Cerebellar nuclear complex (tissue), 1 donor: ENCODE measurements at regions not wholly inside any gene's neighbourhood (a gene's known extent, or its start where the extent isn't known, plus 50 kb on each side); places are given as distances from the start of the nearest gene placed in this dataset.

ENCODE experiments used
- DNase-seq, 2 experiments: peaks; one replicate each; lab custom pipeline; 2025; lab: John Stamatoyannopoulos, UW

DNA sequence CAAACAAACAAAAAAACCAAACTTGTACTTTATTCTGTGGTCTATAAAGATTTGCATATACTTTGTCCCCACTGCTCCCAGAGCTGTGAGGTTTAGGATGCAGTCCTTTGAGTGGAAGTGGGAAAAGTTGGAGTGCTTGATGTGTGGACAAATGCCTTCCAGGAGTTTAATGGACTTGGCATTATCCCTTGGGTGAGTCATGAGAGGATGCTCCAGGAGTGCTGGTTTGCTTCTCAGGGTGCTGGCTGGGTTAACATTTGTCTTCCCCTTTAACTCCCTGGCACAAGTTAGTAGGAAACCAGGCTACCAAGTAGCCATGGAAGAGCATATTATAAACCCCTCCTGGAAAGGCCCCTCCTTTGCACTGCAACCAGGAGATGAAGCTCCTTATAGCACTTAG is 417.4 kb upstream of the RIOK2 start:
- no peak for DNase-seq

DNA sequence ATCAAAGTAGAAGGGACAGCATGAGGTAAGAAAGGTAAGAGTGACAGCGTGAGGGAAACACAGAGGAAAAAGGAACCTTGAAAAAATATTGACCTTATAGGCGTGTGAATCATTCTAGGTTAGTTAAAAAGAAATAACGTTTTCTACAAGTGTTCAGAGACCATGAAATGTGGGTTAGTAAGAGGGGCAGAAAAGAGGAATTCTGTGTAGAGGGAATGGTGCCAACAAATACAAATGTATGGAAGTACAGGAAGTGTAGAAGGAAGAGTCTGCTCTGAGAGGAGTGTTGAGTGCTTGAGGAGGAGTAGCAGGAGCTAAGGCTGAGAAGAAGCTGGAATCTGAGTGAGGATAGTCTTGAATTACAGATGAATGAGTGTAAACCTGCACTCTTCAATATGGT is 418.6 kb upstream of the RIOK2 start:
- DNase-seq: no peak

DNA sequence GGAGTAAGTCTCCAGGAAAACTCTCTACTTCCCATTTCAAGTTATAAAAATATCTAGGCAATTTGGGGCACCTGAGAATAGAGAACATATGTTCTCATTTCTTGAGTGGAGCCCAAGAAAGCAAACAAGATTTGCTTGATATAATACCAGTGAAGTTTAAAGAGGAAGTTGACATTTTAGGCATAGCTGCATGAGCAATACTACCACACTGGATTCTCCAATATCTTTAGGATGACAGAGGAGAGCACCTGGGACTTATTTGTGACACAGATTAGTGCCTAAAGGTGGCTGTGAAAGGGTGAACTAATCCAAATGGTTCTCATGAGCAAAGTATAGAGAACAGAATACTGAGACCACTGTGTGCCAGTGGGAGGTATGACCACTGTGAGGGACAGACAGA is 423.5 kb upstream of the RIOK2 start:
- DNase-seq: no peak

DNA sequence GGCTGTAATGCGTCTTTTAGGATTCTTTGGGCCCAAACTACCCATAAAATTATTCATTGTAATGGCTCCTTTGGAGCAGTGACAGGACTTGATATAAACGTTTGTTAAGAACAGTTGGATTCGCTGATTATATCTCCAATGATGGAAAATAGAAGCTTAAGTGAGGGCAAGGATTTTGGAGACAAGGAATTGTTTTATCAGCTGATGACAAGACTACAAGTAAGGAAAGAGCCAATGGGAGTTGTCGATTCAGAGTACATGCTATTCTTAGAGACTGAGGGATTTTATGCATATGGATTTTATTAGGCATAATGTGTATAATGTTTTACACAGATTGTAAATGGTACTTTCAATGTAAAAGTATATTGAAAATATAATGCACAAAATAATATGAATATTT is 425.5 kb upstream of the RIOK2 start:
- DNase-seq: no peak

DNA sequence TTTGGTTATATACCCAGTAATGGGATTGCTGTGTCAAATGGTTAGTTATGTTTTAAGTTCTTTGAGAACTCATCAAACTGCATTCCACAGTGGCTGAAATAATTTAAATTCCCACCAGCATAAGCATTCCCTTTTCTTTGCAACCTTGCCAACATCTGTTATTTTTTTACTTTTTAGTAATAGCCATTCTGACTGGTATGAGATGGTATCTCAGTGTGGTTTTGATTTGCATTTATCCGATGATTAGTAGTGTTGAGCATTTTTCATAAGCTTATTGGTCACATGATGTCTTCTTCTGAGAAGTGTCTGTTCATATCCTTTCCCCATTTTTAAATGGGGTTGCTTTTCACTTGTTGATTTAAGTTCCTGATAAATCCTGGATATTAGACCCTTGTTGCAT is 435.7 kb upstream of the RIOK2 start:
- DNase-seq: no peak

DNA sequence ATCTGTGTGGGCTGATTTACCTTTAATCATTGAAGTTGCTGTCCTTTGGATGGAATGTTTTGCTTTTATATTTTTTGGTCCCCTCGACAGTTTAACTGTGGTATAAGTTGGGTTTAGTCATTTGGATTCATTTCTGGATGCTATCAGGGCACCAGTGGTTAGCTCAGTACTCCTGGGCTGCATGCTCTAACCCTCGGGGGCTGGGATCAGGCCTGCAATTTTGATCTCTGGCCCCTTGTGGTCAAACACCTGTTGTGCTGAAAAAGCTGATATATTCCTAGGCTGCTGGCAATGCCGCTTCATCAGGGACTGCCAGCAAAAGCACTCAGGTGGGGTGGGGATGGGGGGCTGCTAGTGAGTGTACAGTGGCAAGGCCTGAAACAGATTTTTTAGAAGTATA is 440.4 kb upstream of the RIOK2 start:
- no peak for DNase-seq

DNA sequence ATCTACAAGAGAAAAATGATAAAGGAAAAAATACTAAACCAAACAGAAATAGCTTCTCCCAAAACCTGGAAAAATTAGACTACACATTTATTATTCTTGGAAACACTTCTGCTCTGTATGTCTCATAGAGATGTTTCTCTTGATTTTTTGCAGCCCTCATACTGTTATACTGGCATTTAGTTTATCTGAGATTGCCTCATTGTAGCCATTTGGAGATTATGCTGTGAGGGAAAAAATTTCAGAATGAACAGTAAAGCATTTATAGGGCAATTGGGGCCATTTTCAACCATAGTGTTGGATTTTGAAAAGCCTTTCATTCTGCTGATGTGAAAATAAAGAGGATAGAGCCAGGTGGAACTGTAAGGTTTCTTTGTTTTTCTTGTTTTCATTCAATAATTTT is 441.8 kb upstream of the RIOK2 start:
- DNase-seq: no peak

DNA sequence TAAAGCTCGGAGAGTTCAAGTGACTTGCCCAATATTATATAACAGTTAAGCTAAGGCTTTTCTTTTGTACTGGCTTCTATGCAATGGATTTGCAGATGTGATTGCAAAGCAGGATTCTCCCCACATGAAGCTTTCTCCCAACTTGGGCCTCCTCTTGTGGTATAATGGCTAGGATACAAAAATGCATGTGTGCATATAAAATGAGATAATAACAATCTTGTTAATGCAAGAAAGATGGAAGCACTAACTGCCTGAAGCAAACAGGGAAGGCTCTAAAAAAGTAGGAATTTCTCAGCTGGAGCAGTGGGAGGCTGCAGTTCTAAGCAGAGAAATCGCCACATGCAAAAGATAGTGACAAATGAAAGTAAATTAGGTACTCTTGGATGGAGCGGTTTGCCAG is 444.2 kb upstream of the RIOK2 start:
- no peak for DNase-seq

DNA sequence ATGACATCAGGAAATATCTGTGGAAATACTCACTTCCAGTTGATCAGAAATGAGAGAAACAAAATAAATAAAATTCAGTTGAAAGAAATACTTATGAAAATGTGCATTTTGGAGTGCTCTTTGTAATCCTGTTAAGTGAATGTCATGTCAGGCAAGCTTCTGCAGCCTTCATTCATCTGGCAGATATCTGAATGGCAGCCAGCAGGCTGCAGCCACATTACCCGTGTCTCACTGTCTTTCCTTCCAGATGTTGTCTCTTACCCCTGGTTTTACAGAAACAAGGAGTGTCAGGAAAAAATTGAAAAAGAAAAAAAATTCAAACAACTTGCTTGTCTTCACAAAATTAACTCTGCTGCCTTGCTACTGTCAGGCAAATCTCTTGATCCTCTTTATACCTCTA is 445.0 kb upstream of the RIOK2 start:
- DNase-seq: no peak

DNA sequence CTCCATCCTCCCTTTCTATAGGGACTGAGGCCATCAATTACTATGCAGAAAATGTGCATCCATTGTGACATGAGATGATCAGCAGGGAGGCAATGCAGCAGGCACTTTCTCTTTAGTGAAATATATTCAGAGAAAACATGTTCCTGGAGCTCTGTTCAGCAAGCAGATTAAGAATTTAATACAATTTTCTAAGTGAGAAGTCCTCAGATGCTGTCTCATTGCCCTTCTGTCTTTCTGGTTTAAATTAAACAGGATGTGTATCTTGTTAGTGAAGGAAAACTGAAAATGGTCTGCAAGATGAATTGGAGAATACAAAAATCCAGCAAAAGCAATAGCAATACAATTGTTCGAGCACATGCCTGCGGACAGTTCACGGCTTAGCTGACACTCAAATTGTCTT is 445.8 kb upstream of the RIOK2 start:
- no peak for DNase-seq

DNA sequence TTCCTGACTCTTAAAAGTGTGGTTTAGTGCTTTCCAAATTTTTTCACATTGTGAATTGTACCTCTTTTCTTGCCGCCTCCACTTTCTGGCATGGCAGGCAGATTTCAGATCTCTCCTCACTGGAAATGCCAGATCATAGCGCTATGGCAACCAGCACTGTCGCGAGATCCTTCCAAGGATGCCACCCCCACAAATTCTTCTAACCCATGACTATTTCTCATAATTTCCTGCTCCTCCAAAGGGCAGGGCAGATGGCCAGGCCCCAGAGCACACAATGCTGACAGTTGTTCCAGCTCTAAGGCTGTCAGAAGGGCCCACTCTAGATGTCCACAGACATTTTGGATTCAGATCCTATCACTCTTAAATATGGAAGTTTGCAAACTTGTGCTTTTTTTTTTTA is 446.2 kb upstream of the RIOK2 start:
- DNase-seq: no peak

DNA sequence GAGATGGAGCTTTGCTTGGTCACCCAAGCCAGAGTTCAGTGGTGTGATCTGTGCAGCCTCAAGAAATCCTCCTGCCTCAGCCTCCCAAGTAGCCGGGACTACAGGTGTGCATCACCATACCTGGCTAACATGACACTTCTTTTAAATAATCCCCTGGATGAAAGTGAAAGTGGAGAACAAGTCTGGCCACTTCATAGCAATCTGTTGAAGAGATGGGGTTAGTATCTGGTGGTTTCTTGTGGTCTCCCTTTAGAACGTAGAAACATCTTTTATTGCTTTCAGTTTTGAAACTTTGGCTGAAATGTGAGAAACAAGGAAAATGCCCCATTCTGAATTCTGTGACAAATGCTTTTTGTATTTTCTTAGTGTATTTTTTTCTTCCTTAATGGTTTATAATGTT is 452.5 kb upstream of the RIOK2 start:
- no peak for DNase-seq

DNA sequence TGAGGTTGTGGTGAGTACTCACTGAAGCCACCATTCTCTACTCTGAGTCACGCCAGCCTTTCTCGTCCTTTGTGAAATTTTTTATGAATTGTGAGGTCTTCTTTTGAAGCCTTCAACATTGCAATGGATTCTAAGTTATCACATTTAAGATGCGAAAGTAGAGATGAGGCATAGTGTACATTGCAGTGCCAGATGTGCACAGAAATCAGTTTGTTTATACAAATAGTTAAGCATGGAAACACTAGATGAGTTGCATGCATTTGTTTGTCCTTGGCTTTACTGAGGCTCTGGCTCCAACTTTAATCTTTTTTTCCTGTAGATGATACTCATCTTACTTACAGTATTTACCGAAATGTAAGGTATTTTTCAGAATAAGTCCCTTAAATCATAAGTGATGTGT is 453.7 kb upstream of the RIOK2 start:
- no peak for DNase-seq

DNA sequence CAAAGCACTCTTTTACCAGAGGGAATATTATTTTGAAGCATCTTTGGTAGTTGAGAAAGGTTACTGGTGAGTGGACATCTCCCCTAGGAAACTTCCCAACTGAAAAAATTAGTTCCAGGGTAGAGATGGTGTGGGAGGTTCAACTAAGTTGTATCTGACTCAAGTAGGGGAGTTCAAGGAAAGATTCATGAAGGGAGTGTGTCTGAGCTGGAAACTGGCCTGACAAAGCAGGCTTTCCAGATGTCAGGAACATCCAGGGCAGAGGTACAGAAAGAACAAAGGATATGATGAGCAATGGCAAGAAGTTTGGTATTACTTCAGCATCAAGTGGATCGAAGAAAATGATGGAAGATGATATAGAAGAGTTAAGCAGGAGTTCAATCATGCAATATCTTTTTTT is 458.0 kb upstream of the RIOK2 start:
- no peak for DNase-seq

DNA sequence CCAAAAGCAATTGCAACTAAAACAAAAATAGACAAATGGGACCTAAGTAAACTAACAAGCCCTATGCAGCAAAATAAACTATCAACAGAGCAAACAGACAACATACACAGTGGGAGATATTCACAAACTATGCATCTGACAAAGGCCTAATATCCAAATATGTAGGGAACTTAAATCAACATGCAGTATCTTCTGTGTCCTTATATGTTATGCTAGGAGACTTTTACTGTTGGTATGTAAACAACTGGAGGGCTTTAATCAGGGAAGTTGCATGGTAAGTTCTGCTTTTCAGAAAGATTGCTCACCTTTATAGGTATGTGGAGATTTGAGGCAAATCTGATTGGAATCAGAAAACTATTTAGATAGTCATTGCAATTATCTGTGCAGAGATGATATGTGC is 461.2 kb upstream of the RIOK2 start:
- no peak for DNase-seq

DNA sequence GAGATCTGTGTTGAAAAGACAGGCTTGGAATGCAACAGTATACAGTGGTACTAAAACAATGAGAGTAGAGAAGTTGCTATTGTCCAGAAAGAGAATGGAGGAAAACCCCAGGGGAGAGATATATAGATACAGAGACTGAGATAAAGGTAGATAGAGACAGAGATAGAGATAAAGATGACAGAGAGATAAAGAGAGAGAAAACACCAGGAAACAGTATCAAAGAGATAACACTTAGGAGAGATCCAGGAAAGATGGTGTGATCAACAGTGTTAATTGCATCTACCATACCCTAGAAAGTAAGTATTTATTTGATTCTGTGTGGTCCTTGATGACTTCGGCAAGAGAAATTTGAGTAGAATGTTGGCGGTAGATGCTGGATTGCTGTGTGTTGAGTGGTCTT is 461.8 kb upstream of the RIOK2 start:
- DNase-seq: no peak

DNA sequence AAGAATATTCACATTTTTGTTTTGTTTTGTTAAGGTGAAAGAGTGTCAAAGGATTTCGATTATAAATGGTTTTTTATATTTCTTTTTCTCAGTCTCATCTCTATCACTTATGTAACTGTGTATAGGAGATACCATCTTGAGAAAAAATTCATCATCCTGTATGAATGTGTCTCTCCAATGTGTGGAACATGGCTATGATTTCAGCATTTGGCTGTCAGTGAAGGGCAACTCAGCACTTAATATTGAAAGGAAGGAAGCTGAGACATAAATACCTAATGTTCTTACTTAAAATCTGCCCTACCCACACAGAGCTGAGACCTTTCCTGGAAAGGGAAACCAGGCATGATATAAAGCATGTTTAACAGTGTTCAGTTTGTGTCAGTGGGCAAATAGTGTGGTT is 474.2 kb upstream of the RIOK2 start:
- no peak for DNase-seq

DNA sequence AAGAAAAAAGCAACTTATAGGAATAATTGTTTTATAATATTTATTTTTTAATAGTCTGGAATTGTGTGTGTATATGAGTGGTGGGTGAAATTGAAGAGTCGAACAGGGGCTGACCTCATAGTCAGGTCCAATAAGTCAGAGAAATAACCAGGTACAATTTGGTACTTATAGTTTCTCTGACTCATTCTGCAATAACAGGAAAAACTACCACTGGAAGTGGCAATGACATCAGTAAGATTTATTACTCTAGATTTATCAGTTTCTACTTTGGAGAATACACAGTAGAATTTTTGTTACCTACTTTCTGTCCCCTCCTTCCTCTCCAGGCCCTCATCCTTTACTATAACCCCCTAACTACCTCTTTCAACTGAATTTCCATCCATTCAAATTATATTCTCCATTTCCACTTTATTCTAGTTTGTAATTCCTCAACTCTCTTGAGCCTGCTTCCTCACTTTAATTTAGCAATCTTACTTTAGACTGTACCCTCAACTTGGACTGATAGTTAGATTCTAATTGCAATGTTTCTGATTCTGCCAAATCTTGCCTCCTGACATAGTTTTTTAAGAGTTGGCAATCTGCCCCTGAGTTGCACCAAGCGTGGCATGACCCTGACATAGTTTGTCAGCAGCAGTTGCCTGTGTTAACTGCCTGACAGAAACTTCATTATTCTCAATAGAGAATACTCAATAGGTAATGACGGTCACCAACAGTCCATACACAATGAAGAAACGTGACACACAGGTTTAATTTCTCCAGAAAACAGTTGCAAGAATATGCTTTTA is 475.3 kb upstream of the RIOK2 start:
- DNase-seq: no peak

DNA sequence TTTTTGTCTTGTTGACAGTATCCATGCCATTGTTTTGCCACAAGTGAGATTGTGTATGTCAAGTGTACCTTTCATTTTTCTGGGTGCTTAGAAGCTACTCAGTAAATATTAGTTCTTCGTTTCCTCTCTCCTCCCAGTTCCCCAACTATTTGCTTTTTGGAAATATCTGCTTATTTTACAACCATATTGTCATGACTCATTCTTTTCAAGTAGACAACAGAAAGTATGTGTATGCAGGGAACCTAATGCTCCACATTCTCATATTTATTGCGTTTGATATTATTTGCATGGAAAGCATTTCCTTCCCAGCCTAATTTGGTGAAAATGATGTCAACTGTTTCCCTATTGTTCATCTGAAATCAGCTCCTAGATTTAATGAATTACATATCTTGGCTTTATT is 483.7 kb upstream of the RIOK2 start:
- no peak for DNase-seq

DNA sequence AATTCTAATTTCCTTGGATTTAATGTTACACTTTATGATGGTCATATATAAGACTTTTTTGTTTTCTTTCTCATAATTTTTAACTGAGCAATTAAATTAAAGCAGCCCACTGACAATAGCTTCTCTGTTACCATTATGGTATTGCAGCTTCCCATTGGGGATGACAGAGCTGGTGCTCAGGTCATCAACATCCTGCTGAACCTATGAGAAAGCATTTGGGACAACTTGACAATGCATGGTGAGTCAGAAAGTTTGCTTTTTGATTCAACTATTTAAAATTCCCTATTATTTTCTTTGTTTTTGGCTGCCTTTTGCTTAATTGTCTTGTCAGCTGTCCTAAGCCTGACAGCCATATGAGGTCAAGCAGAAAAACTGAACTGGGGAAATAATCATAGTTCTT is 487.4 kb upstream of the RIOK2 start:
- DNase-seq: no peak

DNA sequence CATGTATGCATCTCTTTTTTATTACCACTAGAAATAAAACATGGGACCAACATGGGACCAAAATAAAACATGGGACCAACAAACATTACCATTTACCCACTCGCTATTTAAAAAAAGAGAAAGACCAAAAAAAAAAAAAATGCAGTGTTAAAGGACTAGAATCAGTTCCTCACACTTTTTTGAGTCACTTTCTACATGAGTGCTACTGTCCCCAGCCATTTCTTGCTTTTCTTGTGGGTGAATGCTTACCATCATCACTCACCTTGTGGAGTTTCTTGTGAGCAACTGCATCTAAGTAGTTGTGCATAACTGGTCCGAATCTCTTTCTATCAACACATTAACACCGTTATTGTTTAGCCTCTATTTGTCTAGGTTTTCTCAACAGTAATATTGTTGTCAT is 493.6 kb upstream of the RIOK2 start:
- no peak for DNase-seq

DNA sequence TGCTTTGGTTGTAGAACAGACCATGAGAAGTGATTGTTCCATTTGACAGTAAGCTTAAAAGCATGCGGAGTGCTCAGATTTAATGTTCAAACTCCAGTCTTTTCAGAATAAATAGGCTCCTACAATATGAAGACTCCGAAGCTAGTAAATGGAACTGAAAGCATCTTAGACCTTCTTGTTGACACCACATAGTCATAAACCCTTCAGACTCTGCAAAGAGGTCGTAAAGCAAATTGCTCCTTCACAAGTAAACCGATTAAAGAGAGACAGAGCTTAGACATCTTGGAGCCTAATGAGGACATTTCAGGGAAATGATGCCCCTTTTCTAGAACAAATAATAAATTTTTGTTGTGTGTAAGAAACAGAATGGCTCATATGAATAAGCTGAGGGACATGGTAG is 511.0 kb upstream of the RIOK2 start:
- no peak for DNase-seq

DNA sequence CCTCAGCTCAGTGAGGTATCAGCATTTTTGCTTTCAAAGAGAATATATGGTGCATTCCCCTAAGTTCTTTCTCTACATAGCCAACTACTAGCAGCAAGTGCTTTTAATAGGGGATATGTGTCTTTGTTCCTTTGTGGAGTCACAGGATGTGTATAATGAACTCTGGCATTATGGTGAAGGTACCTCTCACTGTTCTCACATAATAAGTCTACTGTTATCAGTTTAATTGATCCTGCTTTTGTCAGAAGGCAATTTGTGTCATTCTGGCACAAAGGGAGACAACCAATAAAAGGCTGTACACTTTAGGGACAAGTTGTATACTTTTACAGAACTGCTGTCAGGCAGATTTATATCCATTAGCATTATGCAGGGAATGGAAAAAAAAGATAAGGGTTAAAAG is 531.4 kb upstream of the RIOK2 start:
- no peak for DNase-seq

DNA sequence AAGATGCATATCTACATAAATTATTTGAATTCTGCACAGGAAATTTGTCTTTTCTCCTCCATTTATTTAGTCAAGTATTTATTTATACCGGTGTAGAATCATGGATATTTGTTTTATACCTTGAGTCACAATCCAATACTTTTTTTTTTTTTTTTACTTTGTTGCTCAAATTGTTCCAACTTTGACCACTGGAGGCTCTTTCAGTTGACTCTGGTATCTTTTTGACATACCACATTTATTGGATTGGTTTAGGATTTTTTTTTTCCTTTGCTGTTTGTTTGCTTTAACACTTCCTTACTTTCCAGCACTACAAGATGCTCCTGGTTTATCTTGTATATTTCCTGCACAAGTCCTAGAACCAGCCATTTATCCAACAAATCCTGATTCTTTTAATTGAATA is 543.1 kb upstream of the RIOK2 start:
- no peak for DNase-seq

DNA sequence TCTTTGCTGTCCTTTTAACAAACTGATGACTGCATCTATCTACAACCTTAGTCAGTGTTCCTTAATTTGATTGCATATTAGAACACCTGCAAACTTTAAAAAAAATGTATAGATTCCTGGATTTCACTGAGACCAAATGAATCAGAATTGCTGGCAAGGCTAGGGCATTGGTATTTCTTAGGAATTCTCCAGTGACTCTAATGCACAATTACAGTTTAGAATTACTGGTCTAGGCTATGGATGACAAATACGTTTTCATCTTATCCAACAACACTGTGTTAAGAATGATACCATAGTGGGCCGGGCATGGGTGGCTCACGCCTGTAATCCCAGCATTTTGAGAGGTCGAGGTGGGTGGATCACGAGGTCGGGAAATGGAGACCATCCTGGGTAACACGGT is 545.9 kb upstream of the RIOK2 start:
- DNase-seq: no peak
